IMR-90 (cell line): ENCODE measurements at regions not wholly inside any gene's neighbourhood (a gene's known extent, or its start where the extent isn't known, plus 50 kb on each side); places are given as distances from the start of the nearest gene placed in this dataset.

ENCODE experiments used
- ATAC-seq: fragments of 200-7000 bp; cut with Tn5 transposase; 2 replicates; pipeline ENCODE4 v1.9.1; 2020; ENCODE audit warnings: low read depth, mild to moderate bottlenecking, moderate library complexity
- BruUV-seq: library from RNA; stranded (reverse); fragments of 400-500 nt; replicated peaks from 2 replicates; lab custom pipeline; 2021; lab: Mats Ljungman, UMichigan
- CTCF ChIA-PET: fragments of 300-600 bp; formaldehyde crosslinking; extraction: SDS; loops from one replicate; lab custom pipeline; 2021; ENCODE audit warnings: antibody characterized with exemption; lab: Yijun Ruan, JAX
- POLR2A ChIA-PET: fragments of 300-600 bp; sonication (Branson Sonifier 250); formaldehyde crosslinking; loops from one replicate; lab custom pipeline; 2022; ENCODE audit warnings: antibody characterized with exemption; ENCODE audit not compliant: unreplicated experiment; lab: Charles Lee
- DNase-seq: peaks from one replicate; pipeline ENCODE4 v3.0.0; 2013
- H2AFZ ChIP-seq: replicated peaks from 2 replicates; pipeline ENCODE3; 2013; ENCODE audit warnings: low read length, mild to moderate bottlenecking; ENCODE audit not compliant: poor library complexity
- H2AK5ac ChIP-seq: 2 replicates; pipeline ENCODE4 v1.6.1; 2013; ENCODE audit warnings: low read depth, low read length, inconsistent platforms
- H2AK9ac ChIP-seq: replicated peaks from 2 replicates; pipeline ENCODE3; 2013; ENCODE audit warnings: mild to moderate bottlenecking, low read depth, low read length, moderate library complexity; ENCODE audit not compliant: poor library complexity
- H2BK120ac ChIP-seq: 2 replicates; pipeline ENCODE4 v1.6.1; 2013; ENCODE audit warnings: low read depth, low read length, inconsistent platforms
- H2BK15ac ChIP-seq: 3 replicates; pipeline ENCODE4 v1.6.1; 2013; ENCODE audit warnings: low read depth, low read length, inconsistent platforms
- H2BK20ac ChIP-seq: 2 replicates; pipeline ENCODE4 v1.6.1; 2013; ENCODE audit warnings: low read depth, mild to moderate bottlenecking, inconsistent platforms, low read length, moderate library complexity
- H2BK5ac ChIP-seq: 2 replicates; pipeline ENCODE4 v1.6.1; 2013; ENCODE audit warnings: mild to moderate bottlenecking, low read depth, low read length, inconsistent platforms; ENCODE audit not compliant: poor library complexity, severe bottlenecking
- H3K14ac ChIP-seq: replicated peaks from 2 replicates; pipeline ENCODE4 v1.6.1; 2013; ENCODE audit warnings: low read depth, low read length, inconsistent platforms
- H3K18ac ChIP-seq: 2 replicates; pipeline ENCODE4 v1.6.1; 2013; ENCODE audit warnings: low read depth, low read length, control low read depth
- H3K23ac ChIP-seq: 2 replicates; pipeline ENCODE4 v1.6.1; 2013; ENCODE audit warnings: low read depth, low read length, inconsistent platforms
- H3K27ac ChIP-seq: 2 replicates; pipeline ENCODE4 v1.5.1; 2013; ENCODE audit warnings: mild to moderate bottlenecking, control low read depth, low read length; ENCODE audit not compliant: insufficient read depth
- H3K27me3 ChIP-seq: 2 replicates; pipeline ENCODE4 v1.6.1; 2013; ENCODE audit warnings: low read length; ENCODE audit not compliant: control insufficient read depth, insufficient read depth
- H3K36me3 ChIP-seq: 2 replicates; pipeline ENCODE4 v1.6.1; 2013; ENCODE audit warnings: low read length, mixed read lengths; ENCODE audit not compliant: control insufficient read depth, insufficient read depth
- H3K4ac ChIP-seq: 2 replicates; pipeline ENCODE4 v1.6.1; 2013; ENCODE audit warnings: low read depth, low read length, inconsistent platforms
- H3K4me1 ChIP-seq: 2 replicates; pipeline ENCODE4 v1.6.1; 2013; ENCODE audit warnings: low read length, mixed read lengths; ENCODE audit not compliant: control insufficient read depth, insufficient read depth
- H3K4me2 ChIP-seq: 2 replicates; pipeline ENCODE4 v1.6.1; 2013; ENCODE audit warnings: low read depth, mild to moderate bottlenecking, control low read depth, low read length, moderate library complexity
- H3K4me3 ChIP-seq: 2 replicates; pipeline ENCODE4 v1.5.1; 2013; ENCODE audit warnings: low read depth, mild to moderate bottlenecking, control low read depth, low read length, moderate library complexity; ENCODE audit not compliant: insufficient read depth
- H3K56ac ChIP-seq: 2 replicates; pipeline ENCODE4 v1.6.1; 2013; ENCODE audit warnings: low read length, inconsistent platforms; ENCODE audit not compliant: insufficient read depth; ENCODE audit errors: extremely low read depth
- H3K79me1 ChIP-seq, 2 experiments: 2 replicates each; pipeline ENCODE4 v1.6.1; 2013; ENCODE audit warnings: low read length in 2 of 2, inconsistent platforms in 1 of 2, low read depth in 1 of 2
- H3K9ac ChIP-seq: 2 replicates; pipeline ENCODE4 v1.6.1; 2013; ENCODE audit warnings: low read depth, low read length, control low read depth
- H3K9me1 ChIP-seq: 2 replicates; pipeline ENCODE4 v1.6.1; 2013; ENCODE audit warnings: low read length, inconsistent platforms; ENCODE audit not compliant: insufficient read depth
- H3K9me3 ChIP-seq: 2 replicates; pipeline ENCODE4 v1.6.1; 2013; ENCODE audit warnings: low read length; ENCODE audit not compliant: control insufficient read depth, insufficient read depth
- H4K20me1 ChIP-seq: 2 replicates; pipeline ENCODE4 v1.6.1; 2013; ENCODE audit warnings: low read length, inconsistent platforms; ENCODE audit not compliant: insufficient read depth
- H4K5ac ChIP-seq: 2 replicates; pipeline ENCODE4 v1.6.1; 2013; ENCODE audit warnings: mild to moderate bottlenecking, low read depth, low read length, control low read depth
- H4K8ac ChIP-seq, 2 experiments: 2 replicates each; pipeline ENCODE4 v1.6.1; 2013; ENCODE audit warnings: low read depth in 2 of 2, low read length in 2 of 2, control low read depth in 1 of 2, inconsistent platforms in 1 of 2
- H4K91ac ChIP-seq: 2 replicates; pipeline ENCODE4 v1.6.1; 2013; ENCODE audit warnings: low read depth, low read length, inconsistent platforms; ENCODE audit not compliant: insufficient read depth
- BHLHE40 ChIP-seq: fragments of 150-350 bp; IDR thresholded peaks from 2 replicates; pipeline ENCODE4 v1.6.1; 2016; ENCODE audit warnings: mild to moderate bottlenecking, low read depth, low read length
- CEBPB ChIP-seq: IDR thresholded peaks from 2 replicates; pipeline ENCODE4 v1.6.1; 2012; ENCODE audit warnings: low read depth, low read length, improper control_type of control experiment
- CHD1 ChIP-seq: IDR thresholded peaks from 2 replicates; pipeline ENCODE4 v1.6.1; 2012; ENCODE audit warnings: low read depth, low read length, improper control_type of control experiment
- CTCF ChIP-seq: conservative IDR thresholded peaks from 2 replicates; pipeline ENCODE4 v1.5.1; 2012; ENCODE audit warnings: mild to moderate bottlenecking, low read depth, low read length, improper control_type of control experiment
- FOS ChIP-seq: fragments of 150-350 bp; IDR thresholded peaks from 2 replicates; pipeline ENCODE4 v1.6.1; 2016; ENCODE audit warnings: low read depth, low read length
- MAFK ChIP-seq: IDR thresholded peaks from 2 replicates; pipeline ENCODE4 v1.6.1; 2012; ENCODE audit warnings: low read depth, low read length, improper control_type of control experiment
- MAZ ChIP-seq: IDR thresholded peaks from 2 replicates; pipeline ENCODE4 v1.6.1; 2012; ENCODE audit warnings: low read depth, mild to moderate bottlenecking, low read length, improper control_type of control experiment, moderate library complexity, borderline replicate concordance
- MXI1 ChIP-seq: IDR thresholded peaks from 2 replicates; pipeline ENCODE4 v1.6.1; 2012; ENCODE audit warnings: low read depth, mild to moderate bottlenecking, low read length, moderate library complexity, borderline replicate concordance
- POLR2A ChIP-seq: IDR thresholded peaks from 2 replicates; pipeline ENCODE4 v1.6.1; 2012; ENCODE audit warnings: mild to moderate bottlenecking, low read depth, low read length
- RAD21 ChIP-seq: IDR thresholded peaks from 2 replicates; pipeline ENCODE4 v1.6.1; 2012; ENCODE audit warnings: low read length, improper control_type of control experiment
- RCOR1 ChIP-seq: IDR thresholded peaks from 2 replicates; pipeline ENCODE4 v1.6.1; 2012; ENCODE audit warnings: mild to moderate bottlenecking, low read length, improper control_type of control experiment; ENCODE audit not compliant: insufficient replicate concordance
- RFX5 ChIP-seq: IDR thresholded peaks from 2 replicates; pipeline ENCODE4 v1.8.0; 2012; ENCODE audit warnings: low read depth, mild to moderate bottlenecking, low read length, moderate library complexity
- SMC3 ChIP-seq: fragments of 150-350 bp; IDR thresholded peaks from 2 replicates; pipeline ENCODE4 v1.6.1; 2016; ENCODE audit warnings: low read depth, mild to moderate bottlenecking, antibody characterized with exemption, low read length, moderate library complexity
- USF2 ChIP-seq: fragments of 150-350 bp; IDR thresholded peaks from 2 replicates; pipeline ENCODE4 v1.6.1; 2017; ENCODE audit warnings: mild to moderate bottlenecking, antibody characterized with exemption, low read length, low read depth
- WGBS, 2 experiments: methylation state at CpG; one replicate each; pipeline versions ENCODE4 v1.1.5 to v1.1.7; 2013; ENCODE audit warnings: missing lambda C conversion rate in 2 of 2; ENCODE audit not compliant: insufficient read length in 1 of 2; ENCODE audit errors: extremely low coverage in 2 of 2; 5-methylcytosine and 5-hydroxymethylcytosine counted together
- dilution Hi-C: fragments of 300-500 bp; cut with HindIII; formaldehyde crosslinking; loops from one replicate; pipeline ENCODE4 v1.14.3; 2018; ENCODE audit warnings: low sequenced_read_pairs; ENCODE audit not compliant: unreplicated experiment
- in situ Hi-C: fragments of 300-500 bp; cut with MboI; formaldehyde crosslinking; loops from 3 replicates; pipeline ENCODE4 v1.14.3; 2019; ENCODE audit warnings: low sequenced_read_pairs, inconsistent platforms, mixed read lengths
- intact Hi-C: fragments of 100-400 bp; cut with micrococcal nuclease; formaldehyde crosslinking; loops from 2 replicates; pipeline ENCODE4 v1.10.0; 2022

GRCh38 chr1:90504509-90504908 is 212.6 kb downstream of the BARHL2 start:
- H3K9me1 ChIP-seq = no peaks in the 10 kb centered on the region
- H3K4me1 ChIP-seq = no peaks in the 10 kb centered on the region
- no peak overlapping the region for H2BK15ac ChIP-seq
- no peak overlapping the region for H3K18ac ChIP-seq
- H2AK5ac ChIP-seq = no peak overlapping the region
- no TSS peak for BruUV-seq
- H2AFZ ChIP-seq = no peak overlapping the region
- H4K8ac ChIP-seq = no peak overlapping the region
- H3K4ac ChIP-seq = no peak overlapping the region
- no peak overlapping the region for H3K9ac ChIP-seq
- H3K14ac ChIP-seq = no peak overlapping the region
- no peak overlapping the region for H2BK120ac ChIP-seq
- TF ChIP-seq CEBPB (no peak), RAD21 (no peak), RCOR1 (no peak), SMC3 (no peak), RFX5 (no peak), FOS (no peak), MAFK (no peak), USF2 (no peak), BHLHE40 (no peak), MXI1 (no peak), POLR2A (no peak), CTCF (no peak), MAZ (no peak), CHD1 (no peak)
- no peak overlapping the region for H3K56ac ChIP-seq
- H3K27ac ChIP-seq = no peak overlapping the region
- no peak overlapping the region for H3K4me3 ChIP-seq
- ChIA-PET CTCF (no interaction called here), POLR2A (no interaction called here)
- DNase-seq (no peak), ATAC-seq (no peak)
- no peaks in the 10 kb centered on the region for H3K79me1 ChIP-seq
- no peaks in the 10 kb centered on the region for H4K20me1 ChIP-seq
- H4K91ac ChIP-seq = no peak overlapping the region
- H2BK5ac ChIP-seq = no peak overlapping the region
- H2BK20ac ChIP-seq = no peak overlapping the region
- H2AK9ac ChIP-seq = no peak overlapping the region
- H3K23ac ChIP-seq = no peak overlapping the region
- H3K27me3 ChIP-seq = no peaks in the 10 kb centered on the region
- in situ Hi-C loops (no loop called here), dilution Hi-C loops (no loop called here), intact Hi-C loops (no loop called here)
- WGBS, 2 experiments = no CpG with 5 or more reads among the region's 1 CpG
- no peaks in the 10 kb centered on the region for H3K36me3 ChIP-seq
- no peak overlapping the region for H3K4me2 ChIP-seq
- no peak overlapping the region for H4K5ac ChIP-seq
- no peaks in the 10 kb centered on the region for H3K9me3 ChIP-seq
